Neural progenitor cell (in vitro differentiated cells): ENCODE measurements at regions not wholly inside any gene's neighbourhood (a gene's known extent, or its start where the extent isn't known, plus 50 kb on each side); places are given as distances from the start of the nearest gene placed in this dataset.

Experiments
- DNase-seq: peaks from one replicate; pipeline ENCODE4 v3.0.0-alpha.2; 2016; ENCODE audit warnings: low spot score
- H2AFZ ChIP-seq: fragments of 200-600 bp; sonication (generic); replicated peaks from 2 replicates; pipeline ENCODE4 v1.6.1; 2016; ENCODE audit warnings: antibody characterized with exemption
- H3F3A ChIP-seq: fragments of 200-600 bp; sonication (generic); 2 replicates; pipeline ENCODE4 v1.6.1; 2016; ENCODE audit warnings: antibody characterized with exemption, low read depth
- H3K27ac ChIP-seq: fragments of 200-600 bp; sonication (generic); 2 replicates; pipeline ENCODE4 v1.5.1; 2016; ENCODE audit warnings: mild to moderate bottlenecking
- H3K27me3 ChIP-seq: fragments of 200-600 bp; sonication (generic); 2 replicates; pipeline ENCODE4 v1.6.1; 2016; ENCODE audit warnings: mild to moderate bottlenecking, moderate library complexity
- H3K36me3 ChIP-seq: fragments of 200-600 bp; sonication (generic); 2 replicates; pipeline ENCODE4 v1.5.1; 2016
- H3K4me1 ChIP-seq: fragments of 200-600 bp; sonication (generic); 2 replicates; pipeline ENCODE4 v1.6.1; 2016; ENCODE audit warnings: mixed run types
- H3K4me2 ChIP-seq: fragments of 200-600 bp; sonication (generic); 2 replicates; pipeline ENCODE4 v1.6.1; 2016
- H3K4me3 ChIP-seq: fragments of 200-600 bp; sonication (generic); 2 replicates; pipeline ENCODE4 v1.5.1; 2016
- H3K79me2 ChIP-seq: fragments of 200-600 bp; sonication (generic); 2 replicates; pipeline ENCODE4 v1.6.1; 2016; ENCODE audit warnings: low read depth
- H3K9ac ChIP-seq: fragments of 200-600 bp; sonication (generic); 2 replicates; pipeline ENCODE4 v1.6.1; 2016
- H3K9me3 ChIP-seq: fragments of 200-600 bp; sonication (generic); 2 replicates; pipeline ENCODE4 v1.5.1; 2016; ENCODE audit warnings: low read depth
- H4K20me1 ChIP-seq: fragments of 200-600 bp; sonication (generic); 2 replicates; pipeline ENCODE4 v1.6.1; 2016; ENCODE audit warnings: low read depth
- H3K27ac Mint-ChIP-seq: 3 replicates; pipeline ENCODE4 v1.8.0; 2021; ENCODE audit warnings: mixed read lengths
- H3K27me3 Mint-ChIP-seq: 2 replicates; pipeline ENCODE4 v1.8.0; 2022; ENCODE audit warnings: low read depth, mild to moderate bottlenecking, inconsistent platforms, moderate library complexity, mixed read lengths; ENCODE audit not compliant: insufficient read depth
- H3K36me3 Mint-ChIP-seq: 3 replicates; pipeline ENCODE4 v1.8.0; 2021; ENCODE audit warnings: mixed read lengths
- H3K4me1 Mint-ChIP-seq: 3 replicates; pipeline ENCODE4 v1.8.0; 2021; ENCODE audit warnings: mixed read lengths
- H3K4me3 Mint-ChIP-seq: 3 replicates; pipeline ENCODE4 v1.8.0; 2021; ENCODE audit warnings: mild to moderate bottlenecking, moderate library complexity, mixed read lengths
- H3K9me3 Mint-ChIP-seq: 3 replicates; pipeline ENCODE4 v1.8.0; 2020; ENCODE audit warnings: mixed read lengths
- CTCF ChIP-seq: fragments of 200-600 bp; sonication (generic); IDR thresholded peaks from 2 replicates; pipeline ENCODE4 v1.5.1; 2017; ENCODE audit warnings: antibody characterized with exemption, mild to moderate bottlenecking
- EZH2 ChIP-seq: fragments of 200-600 bp; sonication (generic); IDR thresholded peaks from 2 replicates; pipeline ENCODE4 v1.6.1; 2017; ENCODE audit warnings: antibody characterized with exemption, mild to moderate bottlenecking, moderate library complexity
- EZH2phosphoT487 ChIP-seq: fragments of 200-600 bp; sonication (generic); IDR thresholded peaks from 2 replicates; pipeline ENCODE4 v1.6.1; 2017; ENCODE audit warnings: antibody characterized with exemption

DNA sequence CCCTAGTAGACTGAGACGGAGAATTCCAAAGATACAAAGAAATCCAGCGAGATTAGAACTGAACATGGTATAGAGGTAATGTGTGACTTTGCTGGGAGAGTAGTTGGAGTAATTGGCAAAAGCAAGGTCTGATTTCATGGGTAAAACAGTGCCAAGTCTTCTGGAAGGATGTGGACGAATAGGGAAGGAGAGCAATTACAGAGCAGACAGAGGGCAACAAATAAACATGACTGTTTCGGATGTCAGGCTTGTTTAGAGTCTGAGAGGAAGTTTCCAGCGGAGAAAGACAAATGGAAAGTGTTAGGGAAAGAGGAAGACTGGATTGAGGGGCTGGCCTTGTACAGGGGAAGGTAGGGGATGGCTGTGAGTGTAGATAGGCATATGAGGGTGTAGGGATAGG lies 190.4 kb upstream of the ADRA1D start:
- Mint-ChIP-seq H3K4me1 (peaks cover 5% of the 10 kb centered on the region), H3K27me3 (peaks cover 3% of the 10 kb centered on the region), H3K36me3 (no peaks in the 10 kb centered on the region), H3K27ac (no peak overlapping the region), H3K9me3 (peaks cover 2% of the 10 kb centered on the region), H3K4me3 (no peak overlapping the region)
- Histone ChIP-seq H2AFZ (no peak overlapping the region), H3K79me2 (no peaks in the 10 kb centered on the region), H3K27me3 (no peaks in the 10 kb centered on the region), H3K27ac (no peak overlapping the region), H3K9me3 (no peaks in the 10 kb centered on the region), H3K4me2 (no peak overlapping the region), H3K4me1 (no peaks in the 10 kb centered on the region), H3K36me3 (no peaks in the 10 kb centered on the region), H4K20me1 (no peaks in the 10 kb centered on the region), H3F3A (no peaks in the 10 kb centered on the region), H3K9ac (no peak overlapping the region), H3K4me3 (no peak overlapping the region)
- DNase-seq = no peak
- TF ChIP-seq EZH2phosphoT487 (no peak), EZH2 (no peak), CTCF (no peak)

DNA sequence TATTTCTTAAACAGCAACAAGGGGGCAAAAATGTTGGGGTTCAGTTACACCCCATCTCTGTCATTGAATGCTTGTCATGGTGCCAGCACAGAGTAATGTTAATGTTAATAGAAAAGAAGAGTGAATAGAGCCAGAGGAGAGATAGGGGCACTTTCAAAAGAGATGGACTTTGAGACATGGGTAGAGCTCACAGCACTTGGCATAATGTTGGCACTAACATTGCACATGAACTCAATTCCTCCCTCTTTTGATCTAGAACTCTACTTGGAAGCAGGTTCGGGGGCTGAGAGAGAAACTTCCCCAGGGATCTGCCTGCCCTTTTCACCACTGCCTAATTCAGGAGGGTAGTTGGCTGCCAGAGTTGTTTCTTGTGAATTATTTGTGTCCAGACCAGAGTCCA lies 188.0 kb upstream of the ADRA1D start:
- H3K4me1 ChIP-seq = no peaks in the 10 kb centered on the region
- no peaks in the 10 kb centered on the region for H3K36me3 Mint-ChIP-seq
- no peaks in the 10 kb centered on the region for H3K9me3 ChIP-seq
- no peaks in the 10 kb centered on the region for H4K20me1 ChIP-seq
- H3K4me1 Mint-ChIP-seq = peaks cover 2% of the 10 kb centered on the region
- no peaks in the 10 kb centered on the region for H3K36me3 ChIP-seq
- TF ChIP-seq EZH2phosphoT487 (no peak), EZH2 (no peak), CTCF (no peak)
- H3K27me3 ChIP-seq = no peaks in the 10 kb centered on the region
- H3K27ac ChIP-seq = no peak overlapping the region
- no peaks in the 10 kb centered on the region for H3K79me2 ChIP-seq
- H2AFZ ChIP-seq = no peak overlapping the region
- no peaks in the 10 kb centered on the region for H3K9me3 Mint-ChIP-seq
- H3K4me3 ChIP-seq = no peak overlapping the region
- no peaks in the 10 kb centered on the region for H3F3A ChIP-seq
- no peaks in the 10 kb centered on the region for H3K27me3 Mint-ChIP-seq
- no peak overlapping the region for H3K4me3 Mint-ChIP-seq
- H3K27ac Mint-ChIP-seq = no peak overlapping the region
- H3K4me2 ChIP-seq = no peak overlapping the region
- no peak overlapping the region for H3K9ac ChIP-seq
- no peak for DNase-seq

DNA sequence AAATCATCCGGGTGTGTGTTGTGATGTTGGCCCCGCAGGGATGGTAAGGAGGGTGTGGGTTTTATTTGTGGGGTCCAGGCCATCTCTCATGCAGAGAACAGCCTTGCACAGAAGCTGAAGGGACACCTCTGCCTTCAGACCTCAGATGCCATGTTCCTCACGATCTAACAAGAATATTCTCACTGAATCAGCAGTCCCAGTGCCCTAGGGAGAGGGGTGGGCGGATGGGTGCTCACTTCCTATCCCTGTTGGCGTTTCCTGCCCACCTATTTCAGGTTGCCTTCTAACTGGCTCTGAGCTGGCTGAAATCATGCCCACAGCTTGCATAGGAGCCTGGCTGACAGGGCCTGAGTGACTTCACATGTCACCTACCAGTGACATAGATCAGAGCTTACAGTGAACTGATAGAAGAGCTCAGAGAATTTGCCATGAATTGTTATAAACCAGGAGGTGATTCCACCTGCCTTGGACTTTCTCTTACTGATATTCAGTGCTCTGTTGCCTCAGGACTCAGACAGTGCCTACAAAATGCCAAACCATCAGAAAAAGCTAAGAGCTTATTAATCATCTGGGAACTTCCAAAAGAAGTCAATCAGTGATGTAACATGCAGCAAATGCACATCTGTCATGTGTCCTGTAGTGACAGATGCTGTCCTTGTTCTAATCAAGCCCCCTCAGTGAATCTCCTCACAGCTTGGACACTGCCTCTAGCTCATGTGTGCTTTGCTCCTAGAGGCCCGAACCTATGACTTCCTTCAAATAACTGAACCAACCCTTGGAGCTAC lies 186.8 kb upstream of the ADRA1D start:
- DNase-seq = no peak
- Histone ChIP-seq H3F3A (no peaks in the 10 kb centered on the region), H3K79me2 (no peaks in the 10 kb centered on the region), H3K27me3 (no peaks in the 10 kb centered on the region), H3K36me3 (no peaks in the 10 kb centered on the region), H3K4me3 (no peak overlapping the region), H2AFZ (no peak overlapping the region), H4K20me1 (no peaks in the 10 kb centered on the region), H3K9ac (no peak overlapping the region), H3K27ac (no peak overlapping the region), H3K4me2 (no peak overlapping the region), H3K9me3 (no peaks in the 10 kb centered on the region), H3K4me1 (no peaks in the 10 kb centered on the region)
- Mint-ChIP-seq H3K27ac (no peak overlapping the region), H3K27me3 (peaks cover 4% of the 10 kb centered on the region), H3K36me3 (peaks cover 3% of the 10 kb centered on the region), H3K4me3 (no peak overlapping the region), H3K4me1 (peaks cover 2% of the 10 kb centered on the region), H3K9me3 (peaks cover 3% of the 10 kb centered on the region)
- TF ChIP-seq CTCF (no peak), EZH2phosphoT487 (no peak), EZH2 (no peak)
